COLO829 (cell line): ENCODE measurements at regions not wholly inside any gene's neighbourhood (a gene's known extent, or its start where the extent isn't known, plus 50 kb on each side); places are given as distances from the start of the nearest gene placed in this dataset.
"Not testable (repeated sequence)": the region's sequence is repeated elsewhere in the genome, so short reads cannot be mapped to it uniquely, and the experiment has no call there.

Source experiments
- DNase-seq: peaks from one replicate; pipeline ENCODE4 v3.0.0; 2012; ENCODE audit warnings: low spot score

- DNase-seq = no peak
These were observed 54.0 kb downstream of the MAP10 start for GRCh38 chr1:232859216-232859615.

- no peak for DNase-seq
These were observed 55.9 kb downstream of the MAP10 start for GRCh38 chr1:232861107-232861506.

GRCh38 chr1:232863544-232864275, 58.5 kb downstream of the MAP10 start:
- DNase-seq = no peak

- no peak for DNase-seq
These were observed 60.1 kb downstream of the MAP10 start for GRCh38 chr1:232865102-232865931.

GRCh38 chr1:232868793-232869491, 63.7 kb downstream of the MAP10 start:
- no peak for DNase-seq

GRCh38 chr1:232871291-232871969, 66.2 kb downstream of the MAP10 start:
- not testable (repeated sequence) for DNase-seq

GRCh38 chr1:232872284-232872683, 67.1 kb downstream of the MAP10 start:
- DNase-seq = no peak

GRCh38 chr1:232872738-232873137, 67.5 kb downstream of the MAP10 start:
- DNase-seq = no peak

- DNase-seq = no peak
These were observed 68.2 kb downstream of the MAP10 start for GRCh38 chr1:232873412-232873811.

GRCh38 chr1:232873931-232874330, 68.7 kb downstream of the MAP10 start:
- DNase-seq = no peak

- DNase-seq = no peak
These were observed 70.3 kb downstream of the MAP10 start for GRCh38 chr1:232875536-232875935.

- DNase-seq = no peak
These were observed 71.5 kb downstream of the MAP10 start for GRCh38 chr1:232876506-232877364.

- no peak for DNase-seq
These were observed 72.3 kb downstream of the MAP10 start for GRCh38 chr1:232877365-232878028.

- no peak for DNase-seq
These were observed 72.3 kb upstream of the NTPCR start for GRCh38 chr1:232878086-232878485.

- peak; percentile 81 for DNase-seq
These were observed 70.1 kb upstream of the NTPCR start for GRCh38 chr1:232880354-232880753.

GRCh38 chr1:232883992-232884661, 66.3 kb upstream of the NTPCR start:
- DNase-seq = no peak

GRCh38 chr1:232886271-232886670, 64.1 kb upstream of the NTPCR start:
- DNase-seq = no peak

- DNase-seq = no peak
These were observed 60.0 kb upstream of the NTPCR start for GRCh38 chr1:232890340-232890943.

- peak; percentile 69 for DNase-seq
These were observed 59.3 kb upstream of the NTPCR start for GRCh38 chr1:232891071-232891470.
